HFFc6 (cell line): ENCODE measurements at regions not wholly inside any gene's neighbourhood (a gene's known extent, or its start where the extent isn't known, plus 50 kb on each side); places are given as distances from the start of the nearest gene placed in this dataset.

Experiments
- DNase-seq: peaks from one replicate; pipeline ENCODE4 v3.0.0-alpha.2; 2018
- H3K27ac Mint-ChIP-seq: 2 replicates; pipeline ENCODE4 v1.8.0; 2020; ENCODE audit warnings: mild to moderate bottlenecking, mixed read lengths
- H3K27me3 Mint-ChIP-seq: 2 replicates; pipeline ENCODE4 v1.8.0; 2021; ENCODE audit warnings: mild to moderate bottlenecking, moderate library complexity, mixed read lengths; ENCODE audit not compliant: insufficient read depth
- H3K36me3 Mint-ChIP-seq: 2 replicates; pipeline ENCODE4 v1.8.0; 2021; ENCODE audit warnings: low read depth, mixed read lengths
- H3K4me1 Mint-ChIP-seq: 2 replicates; pipeline ENCODE4 v1.8.0; 2020; ENCODE audit warnings: low read depth, mixed read lengths
- H3K4me3 Mint-ChIP-seq: 2 replicates; pipeline ENCODE4 v1.8.0; 2020; ENCODE audit warnings: mild to moderate bottlenecking, moderate library complexity, mixed read lengths
- H3K9me3 Mint-ChIP-seq: 2 replicates; pipeline ENCODE4 v1.8.0; 2020; ENCODE audit warnings: mild to moderate bottlenecking, mixed read lengths
- TF ChIP-seq, protein P1 (sequence below): fragments of 200-600 bp; sonication (generic); IDR thresholded peaks from 2 replicates; pipeline ENCODE4 v1.5.0; 2021; ENCODE audit warnings: antibody characterized with exemption, mild to moderate bottlenecking

DNA sequence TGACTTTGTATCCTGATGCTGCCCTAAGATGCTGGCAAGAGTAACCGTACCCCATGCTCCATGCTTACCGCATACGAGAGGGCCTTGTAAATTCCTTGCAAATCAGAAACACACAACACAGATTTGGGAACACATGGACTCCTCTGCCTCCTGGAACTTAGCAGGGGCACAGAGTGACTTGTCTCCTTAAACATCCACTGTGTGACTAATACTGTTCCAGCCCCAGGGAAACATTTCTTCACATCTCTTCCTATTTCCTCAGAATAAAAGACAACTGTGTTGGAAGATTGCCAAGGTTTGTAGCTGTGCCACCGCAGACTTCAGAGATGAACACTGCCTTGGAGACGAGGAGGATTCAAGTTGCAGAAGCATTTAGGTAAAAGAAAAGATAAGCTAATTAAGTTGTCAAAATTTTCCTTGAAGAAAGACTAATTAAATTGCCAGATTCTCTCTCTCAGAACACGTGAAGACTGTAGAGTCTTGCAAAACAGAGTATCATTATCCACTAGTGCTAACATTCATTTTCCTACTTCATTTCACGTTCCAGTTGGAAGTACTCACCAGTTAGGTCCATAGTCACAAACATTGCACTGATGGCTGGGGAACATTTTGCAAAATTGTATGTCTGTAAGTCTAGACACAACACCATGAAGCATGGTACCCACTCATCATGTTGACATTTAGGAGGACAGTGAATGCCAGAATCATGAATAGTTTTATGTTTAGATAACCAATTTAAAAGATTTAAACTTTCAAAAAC, 188.8 kb downstream of the TSN start:
- Mint-ChIP-seq H3K36me3 (no peaks in the 10 kb centered on the region), H3K27ac (peak overlapping the region; percentile 75), H3K4me3 (peak overlapping the region; percentile 64), H3K27me3 (no peaks in the 10 kb centered on the region; the same call in 1 of the 2 replicates), H3K9me3 (no peaks in the 10 kb centered on the region), H3K4me1 (peaks cover 24% of the 10 kb centered on the region)
- TF ChIP-seq, protein P1, sequence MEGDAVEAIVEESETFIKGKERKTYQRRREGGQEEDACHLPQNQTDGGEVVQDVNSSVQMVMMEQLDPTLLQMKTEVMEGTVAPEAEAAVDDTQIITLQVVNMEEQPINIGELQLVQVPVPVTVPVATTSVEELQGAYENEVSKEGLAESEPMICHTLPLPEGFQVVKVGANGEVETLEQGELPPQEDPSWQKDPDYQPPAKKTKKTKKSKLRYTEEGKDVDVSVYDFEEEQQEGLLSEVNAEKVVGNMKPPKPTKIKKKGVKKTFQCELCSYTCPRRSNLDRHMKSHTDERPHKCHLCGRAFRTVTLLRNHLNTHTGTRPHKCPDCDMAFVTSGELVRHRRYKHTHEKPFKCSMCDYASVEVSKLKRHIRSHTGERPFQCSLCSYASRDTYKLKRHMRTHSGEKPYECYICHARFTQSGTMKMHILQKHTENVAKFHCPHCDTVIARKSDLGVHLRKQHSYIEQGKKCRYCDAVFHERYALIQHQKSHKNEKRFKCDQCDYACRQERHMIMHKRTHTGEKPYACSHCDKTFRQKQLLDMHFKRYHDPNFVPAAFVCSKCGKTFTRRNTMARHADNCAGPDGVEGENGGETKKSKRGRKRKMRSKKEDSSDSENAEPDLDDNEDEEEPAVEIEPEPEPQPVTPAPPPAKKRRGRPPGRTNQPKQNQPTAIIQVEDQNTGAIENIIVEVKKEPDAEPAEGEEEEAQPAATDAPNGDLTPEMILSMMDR: no peak
- peak; percentile 95 for DNase-seq

DNA sequence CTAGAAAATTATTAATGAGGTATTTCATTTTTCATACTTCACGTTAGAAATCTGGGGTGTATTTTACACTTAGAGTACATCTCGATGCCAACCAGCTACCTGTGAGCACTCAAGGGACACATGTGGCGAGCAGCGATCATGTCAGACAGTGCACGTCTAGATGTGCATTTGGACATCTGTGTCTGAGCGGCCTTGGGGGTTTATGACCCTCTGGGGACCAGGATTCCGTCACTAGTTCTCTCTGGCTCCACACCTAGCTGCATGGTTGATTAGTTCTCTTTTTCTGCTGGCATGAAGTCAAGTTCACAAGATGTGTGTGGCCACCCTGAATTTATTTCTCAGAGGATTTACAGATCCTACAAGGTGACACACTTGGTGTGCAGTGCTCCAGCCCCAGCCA, 192.2 kb downstream of the TSN start:
- no peak for DNase-seq
- TF ChIP-seq, protein P1: no peak
- Mint-ChIP-seq H3K27me3 (no peaks in the 10 kb centered on the region; the same call in 1 of the 2 replicates), H3K36me3 (no peaks in the 10 kb centered on the region), H3K27ac (no peak overlapping the region), H3K4me3 (no peak overlapping the region), H3K4me1 (peaks cover 26% of the 10 kb centered on the region), H3K9me3 (no peaks in the 10 kb centered on the region)

DNA sequence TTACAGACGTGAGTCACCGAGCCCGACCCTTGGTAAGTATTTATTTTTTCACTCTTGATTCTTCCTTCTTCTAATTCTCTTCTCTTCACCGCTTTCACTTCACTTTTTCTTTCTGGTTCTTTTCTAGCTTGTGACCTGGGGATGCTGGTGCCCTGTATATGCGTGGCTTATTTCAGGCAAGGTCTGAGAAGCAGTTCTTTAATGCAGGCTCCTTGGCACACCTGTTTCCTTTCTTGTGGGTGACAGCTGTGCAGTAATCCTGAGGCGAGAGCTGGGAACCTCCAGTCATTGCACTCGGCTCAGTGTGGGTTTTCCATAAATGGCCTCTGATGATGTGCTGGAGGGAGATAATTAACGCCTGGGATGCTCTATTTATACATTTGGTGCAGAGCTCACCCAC, 193.8 kb downstream of the TSN start:
- no peaks in the 10 kb centered on the region for H3K36me3 Mint-ChIP-seq
- peaks cover 4% of the 10 kb centered on the region; the same call in 1 of the 2 replicates for H3K27me3 Mint-ChIP-seq
- H3K27ac Mint-ChIP-seq: no peak overlapping the region
- H3K4me3 Mint-ChIP-seq: no peak overlapping the region
- TF ChIP-seq, protein P1: no peak
- H3K4me1 Mint-ChIP-seq: peaks cover 10% of the 10 kb centered on the region
- no peak for DNase-seq
- no peaks in the 10 kb centered on the region for H3K9me3 Mint-ChIP-seq

DNA sequence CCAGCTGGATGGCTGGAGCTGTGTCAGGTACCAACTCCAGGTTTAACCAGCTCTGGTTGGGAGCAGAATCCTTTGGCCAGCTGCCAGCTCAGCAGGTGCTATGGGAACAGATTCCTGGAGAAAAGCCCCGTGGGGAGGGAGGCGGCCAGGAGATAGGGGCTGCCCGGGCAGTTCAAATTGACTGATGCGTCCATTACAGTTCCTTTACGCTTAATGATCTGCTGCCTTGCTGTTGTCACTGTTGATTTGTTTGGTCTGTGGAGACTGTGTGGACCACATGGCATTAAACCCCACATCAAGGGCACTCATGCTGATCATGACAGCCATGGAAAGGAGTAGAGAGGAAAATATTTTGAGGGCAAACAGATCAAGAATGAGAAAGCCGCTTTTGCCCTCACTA, 200.0 kb downstream of the TSN start:
- no peaks in the 10 kb centered on the region for H3K9me3 Mint-ChIP-seq
- peaks cover 8% of the 10 kb centered on the region; the same call in 1 of the 2 replicates for H3K4me1 Mint-ChIP-seq
- H3K27me3 Mint-ChIP-seq: peaks cover 16% of the 10 kb centered on the region
- no peaks in the 10 kb centered on the region for H3K36me3 Mint-ChIP-seq
- TF ChIP-seq, protein P1: no peak
- no peak overlapping the region for H3K27ac Mint-ChIP-seq
- no peak overlapping the region for H3K4me3 Mint-ChIP-seq
- DNase-seq: no peak

DNA sequence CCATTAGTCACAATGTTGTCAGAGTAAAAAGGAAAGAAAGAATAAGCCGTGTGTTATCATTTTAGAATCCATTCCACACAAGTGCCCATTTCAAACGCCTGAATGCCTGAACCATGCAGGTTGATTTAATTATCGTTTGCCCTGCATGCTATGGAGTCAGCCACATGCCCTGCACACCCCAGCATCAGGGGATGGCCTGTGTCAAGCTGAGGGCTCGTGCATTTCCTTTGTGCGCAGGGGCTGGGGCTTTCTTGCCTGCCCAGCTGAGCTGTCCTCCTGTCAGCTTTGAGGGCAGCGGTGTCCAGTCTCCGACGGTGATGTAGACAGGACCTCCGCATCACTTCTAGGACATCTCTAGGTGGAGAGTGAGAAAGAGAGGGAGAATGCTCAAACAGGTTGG, 200.4 kb downstream of the TSN start:
- Mint-ChIP-seq H3K4me1 (peaks cover 11% of the 10 kb centered on the region), H3K36me3 (no peaks in the 10 kb centered on the region), H3K9me3 (no peaks in the 10 kb centered on the region), H3K4me3 (no peak overlapping the region), H3K27me3 (peaks cover 16% of the 10 kb centered on the region), H3K27ac (no peak overlapping the region)
- TF ChIP-seq, protein P1: no peak
- DNase-seq: no peak
